H9 (cell line): ENCODE measurements at regions not wholly inside any gene's neighbourhood (a gene's known extent, or its start where the extent isn't known, plus 50 kb on each side); places are given as distances from the start of the nearest gene placed in this dataset.

Experiments
- DNase-seq: peaks from one replicate; pipeline ENCODE4 v3.0.0-alpha.2; 2017
- H2AFZ ChIP-seq: one replicate; pipeline ENCODE4 v1.6.1; 2013; ENCODE audit warnings: mild to moderate bottlenecking, low read length, control low read depth, moderate library complexity
- H2AK5ac ChIP-seq: 2 replicates; pipeline ENCODE4 v1.6.1; 2013; ENCODE audit warnings: low read length, control low read depth, mixed read lengths; ENCODE audit not compliant: insufficient read length
- H2BK120ac ChIP-seq: one replicate; pipeline ENCODE4 v1.6.1; 2013; ENCODE audit warnings: low read depth, mild to moderate bottlenecking, low read length, control low read depth, inconsistent platforms; ENCODE audit not compliant: poor library complexity, severe bottlenecking
- H2BK12ac ChIP-seq: 2 replicates; pipeline ENCODE4 v1.6.1; 2013; ENCODE audit warnings: low read length, control low read depth, mixed read lengths, low read depth; ENCODE audit not compliant: insufficient read length
- H2BK15ac ChIP-seq: 2 replicates; pipeline ENCODE4 v1.6.1; 2013; ENCODE audit warnings: low read depth, low read length, control low read depth
- H2BK20ac ChIP-seq: one replicate; pipeline ENCODE4 v1.6.1; 2013; ENCODE audit warnings: low read depth, mild to moderate bottlenecking, low read length, control low read depth, inconsistent platforms; ENCODE audit not compliant: poor library complexity, severe bottlenecking
- H2BK5ac ChIP-seq: 2 replicates; pipeline ENCODE4 v1.6.1; 2013; ENCODE audit warnings: low read length, control low read depth, mixed read lengths; ENCODE audit not compliant: insufficient read length
- H3K14ac ChIP-seq: 2 replicates; pipeline ENCODE4 v1.6.1; 2013; ENCODE audit warnings: low read length, control low read depth; ENCODE audit not compliant: insufficient read depth
- H3K18ac ChIP-seq: 2 replicates; pipeline ENCODE4 v1.6.1; 2013; ENCODE audit warnings: low read depth, mild to moderate bottlenecking, mixed read lengths, low read length, control low read depth; ENCODE audit not compliant: insufficient read length
- H3K23ac ChIP-seq: 2 replicates; pipeline ENCODE4 v1.6.1; 2013; ENCODE audit warnings: low read length, control low read depth, mixed read lengths, low read depth; ENCODE audit not compliant: insufficient read length
- H3K23me2 ChIP-seq: 2 replicates; pipeline ENCODE4 v1.6.1; 2013; ENCODE audit warnings: low read depth, mild to moderate bottlenecking, mixed read lengths, low read length, control low read depth; ENCODE audit not compliant: insufficient read length, poor library complexity, severe bottlenecking
- H3K27ac ChIP-seq: 2 replicates; pipeline ENCODE4 v1.5.1; 2013; ENCODE audit warnings: low read length, control low read depth, mixed read lengths, low read depth; ENCODE audit not compliant: insufficient read length
- H3K27me3 ChIP-seq: 2 replicates; pipeline ENCODE4 v1.6.1; 2013; ENCODE audit warnings: low read length, control low read depth, inconsistent platforms; ENCODE audit not compliant: insufficient read depth
- H3K4ac ChIP-seq: 2 replicates; pipeline ENCODE4 v1.6.1; 2013; ENCODE audit warnings: low read depth, mild to moderate bottlenecking, control low read depth, inconsistent platforms, low read length, moderate library complexity
- H3K4me1 ChIP-seq: 2 replicates; pipeline ENCODE4 v1.6.1; 2013; ENCODE audit warnings: low read length, control low read depth, inconsistent platforms; ENCODE audit not compliant: insufficient read depth
- H3K4me2 ChIP-seq: 2 replicates; pipeline ENCODE4 v1.6.1; 2013; ENCODE audit warnings: low read length, control low read depth, mixed read lengths; ENCODE audit not compliant: insufficient read length, insufficient read depth
- H3K56ac ChIP-seq: 2 replicates; pipeline ENCODE4 v1.6.1; 2013; ENCODE audit warnings: low read depth, mild to moderate bottlenecking, mixed read lengths, low read length, control low read depth; ENCODE audit not compliant: insufficient read length
- H3K79me1 ChIP-seq: 2 replicates; pipeline ENCODE4 v1.6.1; 2013; ENCODE audit warnings: low read depth, mild to moderate bottlenecking, moderate library complexity, low read length, control low read depth, inconsistent platforms; ENCODE audit not compliant: insufficient read depth, poor library complexity, severe bottlenecking
- H3K79me2 ChIP-seq: 2 replicates; pipeline ENCODE4 v1.6.1; 2013; ENCODE audit warnings: low read length, control low read depth, inconsistent platforms; ENCODE audit not compliant: insufficient read depth
- H3K9ac ChIP-seq: 2 replicates; pipeline ENCODE4 v1.6.1; 2013; ENCODE audit warnings: low read length, control low read depth, mixed read lengths; ENCODE audit not compliant: insufficient read length; ENCODE audit errors: extremely low read depth
- H3K9me3 ChIP-seq: one replicate; pipeline ENCODE4 v1.6.1; 2013; ENCODE audit warnings: low read depth, low read length, inconsistent platforms; ENCODE audit not compliant: control insufficient read depth
- H3T11ph ChIP-seq: one replicate; pipeline ENCODE4 v1.6.1; 2013; ENCODE audit warnings: mild to moderate bottlenecking, low read length, control low read depth, inconsistent platforms
- H4K20me1 ChIP-seq: one replicate; pipeline ENCODE4 v1.6.1; 2013; ENCODE audit not compliant: control insufficient read depth, insufficient read length, insufficient read depth
- H4K5ac ChIP-seq: 2 replicates; pipeline ENCODE4 v1.6.1; 2013; ENCODE audit warnings: low read depth, mild to moderate bottlenecking, mixed read lengths, low read length, control low read depth; ENCODE audit not compliant: insufficient read length
- H4K8ac ChIP-seq: replicated peaks from 2 replicates; pipeline ENCODE4 v1.6.1; 2013; ENCODE audit warnings: low read length, control low read depth, mixed read lengths, low read depth; ENCODE audit not compliant: insufficient read length
- H4K91ac ChIP-seq: 2 replicates; pipeline ENCODE4 v1.6.1; 2013; ENCODE audit warnings: low read depth, mild to moderate bottlenecking, moderate library complexity, mixed read lengths, low read length, control low read depth; ENCODE audit not compliant: insufficient read length
- H3K27ac Mint-ChIP-seq, 3 experiments: 2 replicates in 2 of 3; 3 replicates in 1 of 3; pipeline ENCODE4 v1.8.0; 2020 to 2021; ENCODE audit warnings: mixed read lengths in 3 of 3, mild to moderate bottlenecking in 1 of 3, moderate library complexity in 1 of 3
- H3K27me3 Mint-ChIP-seq: 2 replicates; pipeline ENCODE4 v1.8.0; 2021; ENCODE audit warnings: low read depth, mild to moderate bottlenecking, moderate library complexity, mixed read lengths
- H3K36me3 Mint-ChIP-seq, 3 experiments: 2 replicates in 2 of 3; 3 replicates in 1 of 3; pipeline ENCODE4 v1.8.0; 2020 to 2021; ENCODE audit warnings: low read depth in 3 of 3, mixed read lengths in 3 of 3; ENCODE audit not compliant: insufficient read depth in 1 of 3
- H3K4me1 Mint-ChIP-seq, 2 experiments: 2 replicates each; pipeline ENCODE4 v1.8.0; 2020; ENCODE audit warnings: mixed read lengths in 2 of 2
- H3K4me3 Mint-ChIP-seq, 2 experiments: 2 replicates in 1 of 2; 3 replicates in 1 of 2; pipeline ENCODE4 v1.8.0; 2020 to 2021; ENCODE audit warnings: mild to moderate bottlenecking in 2 of 2, mixed read lengths in 2 of 2, moderate library complexity in 1 of 2
- H3K9me3 Mint-ChIP-seq, 2 experiments: 2 replicates in 1 of 2; 3 replicates in 1 of 2; pipeline ENCODE4 v1.8.0; 2020; ENCODE audit warnings: mild to moderate bottlenecking in 2 of 2, mixed read lengths in 2 of 2, moderate library complexity in 1 of 2
- CTCF ChIP-seq: fragments of 200-600 bp; sonication (generic); conservative IDR thresholded peaks from 3 replicates; pipeline ENCODE4 v1.8.0; 2021; ENCODE audit warnings: antibody characterized with exemption, mild to moderate bottlenecking
- WGBS: extraction: QIAGEN DNeasy Blood & Tissue Kit; methylation state at CpG from one replicate; pipeline ENCODE4 v1.1.7; 2013; ENCODE audit warnings: missing lambda C conversion rate, low lambda C conversion rate, mixed read lengths; ENCODE audit not compliant: insufficient read length; ENCODE audit errors: extremely low coverage; 5-methylcytosine and 5-hydroxymethylcytosine counted together

DNA sequence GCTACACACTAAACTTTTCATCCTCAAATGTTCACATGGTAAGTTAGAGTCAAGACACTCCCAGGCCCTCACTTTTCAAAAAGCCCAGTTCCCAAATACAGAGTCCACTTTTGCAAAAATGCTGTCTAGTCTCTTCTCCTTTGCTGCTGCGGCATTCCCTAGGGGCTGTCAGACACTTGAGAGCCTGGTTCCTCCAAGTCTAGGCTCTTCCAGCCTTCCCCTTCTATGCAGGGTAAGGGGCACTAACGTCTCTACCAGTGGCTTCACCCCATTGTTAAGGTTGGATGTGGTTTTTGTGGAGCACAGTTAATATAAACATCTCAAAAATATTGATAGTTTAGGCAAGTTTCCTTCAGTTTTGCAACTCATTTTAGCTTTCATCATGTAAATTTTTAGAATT lies 181.5 kb downstream of the KIF18A start:
- no peak overlapping the region for H3K27ac Mint-ChIP-seq
- no peak overlapping the region for H2BK120ac ChIP-seq
- no CpG with 5 or more reads among the region's 2 CpGs for WGBS

More for the DNA sequence above, 181.5 kb downstream of the KIF18A start:
- Histone ChIP-seq H2BK15ac (no peak overlapping the region), H2AK5ac (no peak overlapping the region), H2BK20ac (no peak overlapping the region), H3K79me2 (no peaks in the 10 kb centered on the region), H3K4me2 (no peak overlapping the region), H4K5ac (no peak overlapping the region), H2AFZ (no peak overlapping the region), H3K14ac (no peak overlapping the region), H3K23ac (no peak overlapping the region), H4K20me1 (no peaks in the 10 kb centered on the region), H3K56ac (no peak overlapping the region), H3K4me1 (no peaks in the 10 kb centered on the region), H3K4ac (no peak overlapping the region), H3K18ac (no peak overlapping the region), H3K27me3 (no peaks in the 10 kb centered on the region), H3K9ac (no peak overlapping the region), H3K79me1 (no peaks in the 10 kb centered on the region), H4K8ac (no peak overlapping the region), H4K91ac (no peak overlapping the region), H3K27ac (no peak overlapping the region), H3K9me3 (no peaks in the 10 kb centered on the region), H2BK12ac (no peak overlapping the region), H2BK5ac (no peak overlapping the region), H3K23me2 (no peaks in the 10 kb centered on the region), H3T11ph (no peak overlapping the region)
- no peak overlapping the region for H3K4me3 Mint-ChIP-seq
- no peak for DNase-seq
- no peaks in the 10 kb centered on the region for H3K36me3 Mint-ChIP-seq
- no peak for TF ChIP-seq CTCF
- H3K9me3 Mint-ChIP-seq, result peaks cover 2 to 3% of the 10 kb centered on the region in 2 experiments; a peak in 1 of 5 replicates
- H3K27me3 Mint-ChIP-seq, result peaks cover 7% of the 10 kb centered on the region
- H3K4me1 Mint-ChIP-seq, result no peaks in the 10 kb centered on the region
